KOPT-K1 (cell line): ENCODE measurements at regions not wholly inside any gene's neighbourhood (a gene's known extent, or its start where the extent isn't known, plus 50 kb on each side); places are given as distances from the start of the nearest gene placed in this dataset.
"Not testable (repeated sequence)": the region's sequence is repeated elsewhere in the genome, so short reads cannot be mapped to it uniquely, and the experiment has no call there.

Experiments
- H3K27ac ChIP-seq: fragments of 200-600 bp; sonication (generic); 2 replicates; pipeline ENCODE4 v1.5.1; 2016; ENCODE audit warnings: antibody characterized with exemption, mild to moderate bottlenecking, low read depth, low read length; ENCODE audit not compliant: poor library complexity, severe bottlenecking
- H3K36me3 ChIP-seq: fragments of 200-600 bp; sonication (generic); 2 replicates; pipeline ENCODE4 v1.5.1; 2017; ENCODE audit warnings: antibody characterized with exemption, mild to moderate bottlenecking, low read length, moderate library complexity; ENCODE audit not compliant: insufficient read depth
- H3K9me3 ChIP-seq: fragments of 200-600 bp; sonication (generic); 2 replicates; pipeline ENCODE4 v1.5.1; 2017; ENCODE audit warnings: antibody characterized with exemption, low read length, mild to moderate bottlenecking; ENCODE audit not compliant: insufficient read depth, poor library complexity, severe bottlenecking

GRCh38 chr6:145147981-145148749, 587.2 kb downstream of the EPM2A start:
- H3K9me3 ChIP-seq, result no peaks in the 10 kb centered on the region
- H3K36me3 ChIP-seq, result no peaks in the 10 kb centered on the region
- H3K27ac ChIP-seq, result no peak overlapping the region

- Histone ChIP-seq H3K36me3 (no peaks in the 10 kb centered on the region), H3K27ac (no peak overlapping the region), H3K9me3 (no peaks in the 10 kb centered on the region)
These were observed 586.5 kb downstream of the EPM2A start for GRCh38 chr6:145148776-145149175.

- no peak overlapping the region for H3K27ac ChIP-seq
- H3K36me3 ChIP-seq, result no peaks in the 10 kb centered on the region
- H3K9me3 ChIP-seq, result no peaks in the 10 kb centered on the region
These were observed 583.7 kb downstream of the EPM2A start for GRCh38 chr6:145151624-145152023.

GRCh38 chr6:145153495-145153894, 581.8 kb downstream of the EPM2A start:
- Histone ChIP-seq H3K36me3 (no peaks in the 10 kb centered on the region), H3K27ac (no peak overlapping the region), H3K9me3 (peaks cover 3% of the 10 kb centered on the region)

GRCh38 chr6:145155411-145155810, 579.9 kb downstream of the EPM2A start:
- H3K9me3 ChIP-seq, result peaks cover 13% of the 10 kb centered on the region
- no peak overlapping the region for H3K27ac ChIP-seq
- H3K36me3 ChIP-seq, result no peaks in the 10 kb centered on the region

GRCh38 chr6:145155873-145156782, 579.2 kb downstream of the EPM2A start:
- H3K9me3 ChIP-seq, result peaks cover 13% of the 10 kb centered on the region

GRCh38 chr6:145158636-145159035, 576.7 kb downstream of the EPM2A start:
- not testable (repeated sequence) for H3K27ac ChIP-seq
- peaks cover 13% of the 10 kb centered on the region for H3K9me3 ChIP-seq

More at GRCh38 chr6:145155873-145156782, 579.2 kb downstream of the EPM2A start:
- Histone ChIP-seq H3K36me3 (no peaks in the 10 kb centered on the region), H3K27ac (no peak overlapping the region)

GRCh38 chr6:145159921-145160320, 575.4 kb downstream of the EPM2A start:
- H3K9me3 ChIP-seq, result peaks cover 13% of the 10 kb centered on the region

More at GRCh38 chr6:145158636-145159035, 576.7 kb downstream of the EPM2A start:
- not testable (repeated sequence) for H3K36me3 ChIP-seq

GRCh38 chr6:145161501-145161900, 573.8 kb downstream of the EPM2A start:
- no peaks in the 10 kb centered on the region for H3K36me3 ChIP-seq
- H3K27ac ChIP-seq, result no peak overlapping the region
- peaks cover 13% of the 10 kb centered on the region for H3K9me3 ChIP-seq

More at GRCh38 chr6:145159921-145160320, 575.4 kb downstream of the EPM2A start:
- no peak overlapping the region for H3K27ac ChIP-seq
- no peaks in the 10 kb centered on the region for H3K36me3 ChIP-seq

GRCh38 chr6:145169726-145170224, 565.5 kb downstream of the EPM2A start:
- no peaks in the 10 kb centered on the region for H3K9me3 ChIP-seq
- no peak overlapping the region for H3K27ac ChIP-seq
- no peaks in the 10 kb centered on the region for H3K36me3 ChIP-seq

- Histone ChIP-seq H3K9me3 (peaks cover 13% of the 10 kb centered on the region), H3K36me3 (no peaks in the 10 kb centered on the region), H3K27ac (no peak overlapping the region)
These were observed 559.9 kb downstream of the EPM2A start for GRCh38 chr6:145175470-145175869.

- Histone ChIP-seq H3K9me3 (peaks cover 13% of the 10 kb centered on the region), H3K36me3 (no peaks in the 10 kb centered on the region), H3K27ac (no peak overlapping the region)
These were observed 556.9 kb downstream of the EPM2A start for GRCh38 chr6:145178391-145178790.

GRCh38 chr6:145187491-145188206, 547.7 kb downstream of the EPM2A start:
- no peak overlapping the region for H3K27ac ChIP-seq
- H3K9me3 ChIP-seq, result no peaks in the 10 kb centered on the region
- no peaks in the 10 kb centered on the region for H3K36me3 ChIP-seq

GRCh38 chr6:145189836-145190235, 545.5 kb downstream of the EPM2A start:
- Histone ChIP-seq H3K36me3 (no peaks in the 10 kb centered on the region), H3K27ac (no peak overlapping the region), H3K9me3 (no peaks in the 10 kb centered on the region)

- Histone ChIP-seq H3K9me3 (no peaks in the 10 kb centered on the region), H3K27ac (no peak overlapping the region), H3K36me3 (no peaks in the 10 kb centered on the region)
These were observed 540.9 kb downstream of the EPM2A start for GRCh38 chr6:145194389-145194788.
